Colon (tissue), 2 donors: ENCODE measurements at regions not wholly inside any gene's neighbourhood (a gene's known extent, or its start where the extent isn't known, plus 50 kb on each side); places are given as distances from the start of the nearest gene placed in this dataset.
"Not testable (repeated sequence)": the region's sequence is repeated elsewhere in the genome, so short reads cannot be mapped to it uniquely, and the experiment has no call there.

Experiments
- FAIRE-seq: peaks from 2 replicates; lab custom pipeline; 2012; peaks lifted over from hg19 to GRCh38; lab: Jason Lieb, UNC
- donor health status: control.
- donor health status: control.

GRCh38 chr5:74534397-74535129, 106.0 kb downstream of the ENC1 start:
- no peak for FAIRE-seq

- no peak for FAIRE-seq
Measured at GRCh38 chr5:74530326-74531050, 110.0 kb downstream of the ENC1 start.

GRCh38 chr5:74529101-74529500, 111.4 kb downstream of the ENC1 start:
- FAIRE-seq: no peak

- no peak for FAIRE-seq
Measured at GRCh38 chr5:74526111-74526510, 114.4 kb downstream of the ENC1 start.

GRCh38 chr5:74524767-74525166, 115.8 kb downstream of the ENC1 start:
- not testable (repeated sequence) for FAIRE-seq

GRCh38 chr5:74523698-74524097, 116.8 kb downstream of the ENC1 start:
- not testable (repeated sequence) for FAIRE-seq

- FAIRE-seq: not testable (repeated sequence)
Measured at GRCh38 chr5:74522838-74523237, 117.7 kb downstream of the ENC1 start.

GRCh38 chr5:74521401-74521800, 119.1 kb downstream of the ENC1 start:
- FAIRE-seq: no peak

- no peak for FAIRE-seq
Measured at GRCh38 chr5:74519679-74520078, 120.8 kb downstream of the ENC1 start.

GRCh38 chr5:74519161-74519571, 121.4 kb downstream of the ENC1 start:
- FAIRE-seq: no peak

- no peak for FAIRE-seq
Measured at GRCh38 chr5:74517700-74518099, 122.8 kb downstream of the ENC1 start.

- FAIRE-seq: no peak
Measured at GRCh38 chr5:74516211-74516636, 124.3 kb downstream of the ENC1 start.

GRCh38 chr5:74514888-74515551, 125.5 kb downstream of the ENC1 start:
- FAIRE-seq: no peak

GRCh38 chr5:74511770-74512169, 128.8 kb downstream of the ENC1 start:
- not testable (repeated sequence) for FAIRE-seq

- FAIRE-seq: no peak
Measured at GRCh38 chr5:74510476-74511075, 130.0 kb downstream of the ENC1 start.

GRCh38 chr5:74507370-74508005, 133.0 kb downstream of the ENC1 start:
- FAIRE-seq: no peak

GRCh38 chr5:74506119-74506518, 134.4 kb downstream of the ENC1 start:
- FAIRE-seq: no peak

GRCh38 chr5:74504463-74504862, 136.1 kb downstream of the ENC1 start:
- FAIRE-seq: no peak

GRCh38 chr5:74502479-74502950, 138.0 kb downstream of the ENC1 start:
- FAIRE-seq: no peak

- no peak for FAIRE-seq
Measured at GRCh38 chr5:74501674-74502478, 138.7 kb downstream of the ENC1 start.
